ENCODE measurements at regions not wholly inside any gene's neighbourhood (a gene's known extent, or its start where the extent isn't known, plus 50 kb on each side); places are given as distances from the start of the nearest gene placed in this dataset.

DNA sequence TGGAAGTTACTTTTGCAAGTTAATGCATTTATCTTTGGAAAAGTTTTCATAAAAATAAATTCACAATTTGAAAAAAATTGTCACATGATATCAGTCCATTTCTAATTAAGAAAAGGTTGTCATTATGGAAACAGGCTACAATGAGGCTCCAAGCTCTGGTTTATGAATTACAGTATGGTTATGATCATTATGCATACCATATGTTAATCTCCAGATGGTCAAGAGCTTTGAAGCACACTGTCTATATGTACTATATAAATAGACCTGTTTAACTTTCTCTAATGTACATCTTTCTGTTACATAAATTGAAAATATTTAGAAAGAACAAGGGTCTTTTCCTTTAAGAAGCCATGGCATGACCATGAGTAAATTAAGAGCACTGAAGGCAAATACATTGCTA, 2338.8 kb downstream of the PCDH7 start:
- peaks cover 5% of the 10 kb centered on the region for H3K4me1 ChIP-seq (ENCODE audit: insufficient read depth, low read length, poor library complexity, severe bottlenecking)
- H3K27ac ChIP-seq (ENCODE audit: low read depth, low read length, poor library complexity, severe bottlenecking): no peak overlapping the region
- no peaks in the 10 kb centered on the region for H3K9me3 ChIP-seq (ENCODE audit: low read depth, low read length, poor library complexity, severe bottlenecking)
- ChIA-PET POLR2A (ENCODE audit: low non-redundant PET) (no interaction called here), CTCF (no interaction called here)
- H3K4me3 ChIP-seq (ENCODE audit: low read depth, low read length, poor library complexity, severe bottlenecking): no peak overlapping the region
- no TSS peak for BruUV-seq (replicated peaks)
- H3K36me3 ChIP-seq (ENCODE audit: insufficient read depth, low read length, poor library complexity, severe bottlenecking): no peaks in the 10 kb centered on the region
- DNase-seq (ENCODE audit: low spot score): no peak
- H3K27me3 ChIP-seq (replicated peaks; ENCODE audit: insufficient read depth, low read depth, low read length, poor library complexity): no peaks in the 10 kb centered on the region
- intact Hi-C loops (cut with micrococcal nuclease; ENCODE audit: unreplicated experiment): no loop called here
- TF ChIP-seq, protein P1, sequence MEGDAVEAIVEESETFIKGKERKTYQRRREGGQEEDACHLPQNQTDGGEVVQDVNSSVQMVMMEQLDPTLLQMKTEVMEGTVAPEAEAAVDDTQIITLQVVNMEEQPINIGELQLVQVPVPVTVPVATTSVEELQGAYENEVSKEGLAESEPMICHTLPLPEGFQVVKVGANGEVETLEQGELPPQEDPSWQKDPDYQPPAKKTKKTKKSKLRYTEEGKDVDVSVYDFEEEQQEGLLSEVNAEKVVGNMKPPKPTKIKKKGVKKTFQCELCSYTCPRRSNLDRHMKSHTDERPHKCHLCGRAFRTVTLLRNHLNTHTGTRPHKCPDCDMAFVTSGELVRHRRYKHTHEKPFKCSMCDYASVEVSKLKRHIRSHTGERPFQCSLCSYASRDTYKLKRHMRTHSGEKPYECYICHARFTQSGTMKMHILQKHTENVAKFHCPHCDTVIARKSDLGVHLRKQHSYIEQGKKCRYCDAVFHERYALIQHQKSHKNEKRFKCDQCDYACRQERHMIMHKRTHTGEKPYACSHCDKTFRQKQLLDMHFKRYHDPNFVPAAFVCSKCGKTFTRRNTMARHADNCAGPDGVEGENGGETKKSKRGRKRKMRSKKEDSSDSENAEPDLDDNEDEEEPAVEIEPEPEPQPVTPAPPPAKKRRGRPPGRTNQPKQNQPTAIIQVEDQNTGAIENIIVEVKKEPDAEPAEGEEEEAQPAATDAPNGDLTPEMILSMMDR (conservative IDR thresholded peaks at IDR 0.05; ENCODE audit: low read depth, low read length): no peak
- TF ChIP-seq EZH2 (IDR thresholded peaks at IDR 0.05; ENCODE audit: borderline replicate concordance, low read depth, low read length, poor library complexity, severe bottlenecking): no peak

- intact Hi-C loops (cut with micrococcal nuclease; ENCODE audit: unreplicated experiment): no loop called here
- H3K4me3 ChIP-seq (ENCODE audit: low read depth, low read length, poor library complexity, severe bottlenecking): no peak overlapping the region
- CTCF ChIA-PET: interaction anchor here (0.7 kb wide), 1 partner anchor 790 kb away, joined by 3 read pairs; no protein-coding TSS in a partner anchor
- H3K27ac ChIP-seq (ENCODE audit: low read depth, low read length, poor library complexity, severe bottlenecking): no peak overlapping the region
- TF ChIP-seq EZH2 (IDR thresholded peaks at IDR 0.05; ENCODE audit: borderline replicate concordance, low read depth, low read length, poor library complexity, severe bottlenecking): no peak
- TF ChIP-seq, protein P1 (conservative IDR thresholded peaks at IDR 0.05; ENCODE audit: low read depth, low read length): peak; percentile 84
- no peaks in the 10 kb centered on the region for H3K9me3 ChIP-seq (ENCODE audit: low read depth, low read length, poor library complexity, severe bottlenecking)
- POLR2A ChIA-PET (ENCODE audit: low non-redundant PET): no interaction called here
- DNase-seq (ENCODE audit: low spot score): peak; percentile 69
- peaks cover 5% of the 10 kb centered on the region for H3K4me1 ChIP-seq (ENCODE audit: insufficient read depth, low read length, poor library complexity, severe bottlenecking)
- H3K27me3 ChIP-seq (replicated peaks; ENCODE audit: insufficient read depth, low read depth, low read length, poor library complexity): no peaks in the 10 kb centered on the region
- H3K36me3 ChIP-seq (ENCODE audit: insufficient read depth, low read length, poor library complexity, severe bottlenecking): no peaks in the 10 kb centered on the region
- no TSS peak for BruUV-seq (replicated peaks)
These were observed 2340.7 kb downstream of the PCDH7 start for GRCh38 chr4:33060674-33061542.

DNA sequence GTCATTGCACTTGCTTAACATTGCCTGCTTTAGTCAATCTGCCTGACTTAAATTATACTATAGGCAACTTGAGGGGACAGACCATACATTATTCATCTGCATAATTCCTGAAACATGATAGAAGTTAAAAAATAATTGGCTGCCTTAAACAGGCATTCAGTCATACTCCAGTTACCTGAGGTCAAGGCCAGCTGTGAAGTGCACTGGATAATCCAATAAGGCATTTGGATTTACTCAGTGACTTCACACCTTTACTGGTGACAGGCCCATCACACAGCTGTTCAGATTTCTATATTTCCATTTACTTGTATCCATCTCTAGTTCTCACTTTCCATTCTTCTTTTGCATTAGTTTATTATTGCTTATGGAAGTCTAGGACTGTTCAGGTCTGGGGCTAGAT, 2341.6 kb downstream of the PCDH7 start:
- BruUV-seq (replicated peaks): no TSS peak
- POLR2A ChIA-PET (ENCODE audit: low non-redundant PET): no interaction called here
- Histone ChIP-seq H3K9me3 (ENCODE audit: low read depth, low read length, poor library complexity, severe bottlenecking) (no peaks in the 10 kb centered on the region), H3K36me3 (ENCODE audit: insufficient read depth, low read length, poor library complexity, severe bottlenecking) (no peaks in the 10 kb centered on the region), H3K4me3 (ENCODE audit: low read depth, low read length, poor library complexity, severe bottlenecking) (no peak overlapping the region), H3K27me3 (replicated peaks; ENCODE audit: insufficient read depth, low read depth, low read length, poor library complexity) (no peaks in the 10 kb centered on the region), H3K4me1 (ENCODE audit: insufficient read depth, low read length, poor library complexity, severe bottlenecking) (peaks cover 5% of the 10 kb centered on the region), H3K27ac (ENCODE audit: low read depth, low read length, poor library complexity, severe bottlenecking) (no peak overlapping the region)
- no peak for DNase-seq (ENCODE audit: low spot score)
- intact Hi-C loops (cut with micrococcal nuclease; ENCODE audit: unreplicated experiment): no loop called here
- TF ChIP-seq, protein P1 (conservative IDR thresholded peaks at IDR 0.05; ENCODE audit: low read depth, low read length): no peak
- no peak for TF ChIP-seq EZH2 (IDR thresholded peaks at IDR 0.05; ENCODE audit: borderline replicate concordance, low read depth, low read length, poor library complexity, severe bottlenecking)
- CTCF ChIA-PET: no interaction called here
